K562 (cell line): ENCODE measurements at regions not wholly inside any gene's neighbourhood (a gene's known extent, or its start where the extent isn't known, plus 50 kb on each side); places are given as distances from the start of the nearest gene placed in this dataset.

Experiments used
- ATAC-seq: fragments of 200-7000 bp; cut with Tn5 transposase; 3 replicates; pipeline ENCODE4 v1.9.1; 2020; ENCODE audit warnings: moderate library complexity
- BruUV-seq: library from RNA; stranded (reverse); fragments of 400-500 nt; replicated peaks from 2 replicates; lab custom pipeline; 2021; lab: Mats Ljungman, UMichigan
- CTCF ChIA-PET: fragments of 300-600 bp; formaldehyde crosslinking; extraction: SDS; loops from one replicate; lab custom pipeline; 2021; ENCODE audit warnings: low intra/inter-chr PET ratio; lab: Yijun Ruan, JAX
- POLR2A ChIA-PET: fragments of 300-600, 350-650 bp; sonication (Branson Sonifier 250); formaldehyde crosslinking; extraction: SDS; loops from one replicate; lab custom pipeline; 2021; ENCODE audit warnings: antibody characterized with exemption, inconsistent platforms; lab: Yijun Ruan, JAX
- DNase-seq, 4 experiments: peaks; one replicate each; pipeline versions ENCODE4 v3.0.0 to v3.0.0-alpha.2; 2011 to 2018; ENCODE audit warnings: low spot score in 3 of 4, mixed read lengths in 3 of 4; ENCODE audit errors: extremely low read depth in 1 of 4
- FAIRE-seq: peaks from 2 replicates; lab custom pipeline; 2011; peaks lifted over from hg19 to GRCh38; lab: Jason Lieb, UNC
- H2AFZ ChIP-seq: 2 replicates; pipeline ENCODE4 v1.6.0; 2011; ENCODE audit warnings: low read depth, low read length, control low read depth, inconsistent platforms
- H3K27ac ChIP-seq: fragments of 200-600 bp; 3 replicates; pipeline ENCODE4 v1.8.0; 2011; ENCODE audit warnings: low read depth, mild to moderate bottlenecking, control low read depth, inconsistent platforms, low read length, moderate library complexity, mixed read lengths; ENCODE audit errors: extremely low read depth
- H3K27me3 ChIP-seq, 2 experiments: fragments of 300-600 bp in 1 of 2; 2 replicates in 1 of 2; 3 replicates in 1 of 2; pipeline versions ENCODE4 v1.6.0 to v1.8.0; 2011; ENCODE audit warnings: inconsistent platforms in 2 of 2, low read length in 2 of 2, mild to moderate bottlenecking in 1 of 2, mixed read lengths in 1 of 2, moderate library complexity in 1 of 2; ENCODE audit not compliant: control insufficient read depth in 2 of 2, insufficient read depth in 2 of 2
- H3K36me3 ChIP-seq: fragments of 300-600 bp; 3 replicates; pipeline ENCODE4 v1.8.0; 2011; ENCODE audit warnings: mild to moderate bottlenecking, low read length, inconsistent platforms; ENCODE audit not compliant: control insufficient read depth, insufficient read depth
- H3K4me1 ChIP-seq, 2 experiments: fragments of 200-600 bp in 1 of 2; replicated peaks in 1 of 2; 2 replicates in 1 of 2; 3 replicates in 1 of 2; pipeline versions ENCODE4 v1.5.1 to v1.8.0; 2011; ENCODE audit warnings: inconsistent platforms in 2 of 2, low read length in 2 of 2, mild to moderate bottlenecking in 1 of 2, mixed read lengths in 1 of 2, moderate library complexity in 1 of 2; ENCODE audit not compliant: control insufficient read depth in 2 of 2, insufficient read depth in 2 of 2
- H3K4me2 ChIP-seq: 2 replicates; pipeline ENCODE4 v1.6.1; 2011; ENCODE audit warnings: low read length, control low read depth, inconsistent platforms, mixed read lengths; ENCODE audit not compliant: insufficient read depth
- H3K4me3 ChIP-seq: fragments of 200-600 bp; sonication (generic), shearing (Covaris generic); 2 replicates; pipeline ENCODE4 v1.5.1; 2016; ENCODE audit warnings: control low read depth, inconsistent platforms
- H3K79me2 ChIP-seq: fragments of 200-600 bp; 3 replicates; pipeline ENCODE4 v1.8.0; 2011; ENCODE audit warnings: low read length, inconsistent platforms; ENCODE audit not compliant: control insufficient read depth, insufficient read depth
- H3K9ac ChIP-seq, 2 experiments: 2 replicates each; pipeline versions ENCODE4 v1.6.0 to v1.6.1; 2011; ENCODE audit warnings: low read depth in 2 of 2, low read length in 2 of 2, control low read depth in 1 of 2, inconsistent platforms in 1 of 2, mild to moderate bottlenecking in 1 of 2, mixed read lengths in 1 of 2; ENCODE audit not compliant: insufficient read depth in 1 of 2
- H3K9me1 ChIP-seq: one replicate; pipeline ENCODE4 v1.6.0; 2011; ENCODE audit warnings: inconsistent platforms, mild to moderate bottlenecking, low read length, moderate library complexity; ENCODE audit not compliant: control insufficient read depth, insufficient read depth
- H3K9me3 ChIP-seq: replicated peaks from 2 replicates; pipeline ENCODE4 v1.5.1; 2011; ENCODE audit warnings: low read depth, low read length, inconsistent platforms; ENCODE audit not compliant: control insufficient read depth, insufficient read depth
- H4K20me1 ChIP-seq: replicated peaks from 2 replicates; pipeline ENCODE4 v1.6.1; 2011; ENCODE audit warnings: low read length, inconsistent platforms, mixed read lengths; ENCODE audit not compliant: control insufficient read depth, insufficient read depth
- ARNT ChIP-seq, 2 experiments: fragments of 450-650 bp; IDR thresholded peaks; 2 replicates each; pipeline ENCODE4 v1.6.1; 2016; ENCODE audit warnings: mild to moderate bottlenecking in 1 of 2
- EGR1 ChIP-seq: fragments of 450-650 bp; conservative IDR thresholded peaks from 2 replicates; pipeline ENCODE4 v1.6.1; 2017; ENCODE audit warnings: mild to moderate bottlenecking
- ELF2 ChIP-seq: fragments of 250-450 bp; sonication (Bioruptor Pico); IDR thresholded peaks from 2 replicates; pipeline ENCODE4 v1.5.0; 2021; ENCODE audit warnings: mild to moderate bottlenecking
- GTF2E2 ChIP-seq: fragments of 200-800 bp; sonication (Bioruptor generic); IDR thresholded peaks from 2 replicates; pipeline ENCODE4 v1.6.1; 2016; ENCODE audit warnings: missing genetic modification characterization, missing compliant biosample characterization
- HDGF ChIP-seq: fragments of 450-650 bp; IDR thresholded peaks from 2 replicates; pipeline ENCODE4 v1.6.1; 2016
- NUFIP1 ChIP-seq: fragments of 450-650 bp; IDR thresholded peaks from 2 replicates; pipeline ENCODE4 v1.6.1; 2018; ENCODE audit not compliant: partially characterized antibody
- PHTF2 ChIP-seq: fragments of 250-450 bp; sonication (Bioruptor Pico); IDR thresholded peaks from 2 replicates; pipeline ENCODE4 v1.5.0; 2021; ENCODE audit warnings: mild to moderate bottlenecking
- RBM15 ChIP-seq: fragments of 200-400 bp; formaldehyde crosslinking; IDR thresholded peaks from 2 replicates; pipeline ENCODE4 v1.6.1; 2018; ENCODE audit warnings: mild to moderate bottlenecking, low read length, moderate library complexity; ENCODE audit not compliant: insufficient read depth
- SAP30 ChIP-seq: fragments of 200-600 bp; sonication (generic); IDR thresholded peaks from 2 replicates; pipeline ENCODE4 v1.6.1; 2012; ENCODE audit warnings: borderline replicate concordance, low read depth, mild to moderate bottlenecking, moderate library complexity, low read length, control low read depth, inconsistent platforms; ENCODE audit not compliant: insufficient read depth, poor library complexity, severe bottlenecking
- SRSF7 ChIP-seq: fragments of 200-400 bp; formaldehyde crosslinking; optimal IDR thresholded peaks from 2 replicates; pipeline ENCODE3; 2017; ENCODE audit warnings: mild to moderate bottlenecking, low read depth, low read length
- TBL1XR1 ChIP-seq, 2 experiments: IDR thresholded peaks; 2 replicates each; pipeline ENCODE4 v1.6.1; 2012; ENCODE audit warnings: improper control_type of control experiment in 2 of 2, low read length in 2 of 2, mild to moderate bottlenecking in 1 of 2
- ZFP30 ChIP-seq: fragments of 250-450 bp; sonication (Bioruptor Pico); IDR thresholded peaks from 2 replicates; pipeline ENCODE4 v1.8.0; 2022; ENCODE audit warnings: moderate library complexity, mild to moderate bottlenecking, inconsistent platforms, borderline replicate concordance
- ZNF121 ChIP-seq: sonication (generic); formaldehyde crosslinking; conservative IDR thresholded peaks from 2 replicates; pipeline ENCODE4 v1.8.0; 2022; ENCODE audit warnings: missing genetic modification reagents
- ZNF175 ChIP-seq: fragments of 200-800 bp; sonication (Bioruptor generic); IDR thresholded peaks from 2 replicates; pipeline ENCODE4 v1.6.1; 2016; ENCODE audit warnings: low read depth, mild to moderate bottlenecking, missing genetic modification characterization, missing compliant biosample characterization
- ZNF23 ChIP-seq: fragments of 250-450 bp; sonication (Bioruptor Pico); IDR thresholded peaks from 2 replicates; pipeline ENCODE4 v1.4.0; 2020; ENCODE audit warnings: mild to moderate bottlenecking
- ZNF780A ChIP-seq: fragments of 250-450 bp; sonication (Bioruptor Pico); IDR thresholded peaks from 2 replicates; pipeline ENCODE4 v1.5.0; 2021; ENCODE audit warnings: mild to moderate bottlenecking
- WGBS: fragments of 100-300 bp; shearing (Covaris generic); methylation state at CpG from one replicate; pipeline ENCODE4 v1.1.6; 2016; ENCODE audit warnings: low coverage, mixed read lengths; ENCODE audit not compliant: insufficient coverage; ENCODE audit errors: missing lambda C conversion rate; 5-methylcytosine and 5-hydroxymethylcytosine counted together
- in situ Hi-C: fragments of 300-500 bp; cut with MboI; formaldehyde crosslinking; loops from 4 replicates; pipeline ENCODE4 v1.15.0; 2018; ENCODE audit warnings: inconsistent platforms, mixed read lengths
- intact Hi-C: fragments of 100-400 bp; cut with micrococcal nuclease; formaldehyde crosslinking; loops from 2 replicates; pipeline ENCODE4 v1.14.2; 2022
- TF ChIP-seq, protein P1 (sequence below), 2 experiments: fragments of 450-650 bp; IDR thresholded peaks; 2 replicates each; pipeline ENCODE4 v1.6.1; 2016; ENCODE audit warnings: mild to moderate bottlenecking in 2 of 2, borderline replicate concordance in 1 of 2, low read depth in 1 of 2, moderate library complexity in 1 of 2

DNA sequence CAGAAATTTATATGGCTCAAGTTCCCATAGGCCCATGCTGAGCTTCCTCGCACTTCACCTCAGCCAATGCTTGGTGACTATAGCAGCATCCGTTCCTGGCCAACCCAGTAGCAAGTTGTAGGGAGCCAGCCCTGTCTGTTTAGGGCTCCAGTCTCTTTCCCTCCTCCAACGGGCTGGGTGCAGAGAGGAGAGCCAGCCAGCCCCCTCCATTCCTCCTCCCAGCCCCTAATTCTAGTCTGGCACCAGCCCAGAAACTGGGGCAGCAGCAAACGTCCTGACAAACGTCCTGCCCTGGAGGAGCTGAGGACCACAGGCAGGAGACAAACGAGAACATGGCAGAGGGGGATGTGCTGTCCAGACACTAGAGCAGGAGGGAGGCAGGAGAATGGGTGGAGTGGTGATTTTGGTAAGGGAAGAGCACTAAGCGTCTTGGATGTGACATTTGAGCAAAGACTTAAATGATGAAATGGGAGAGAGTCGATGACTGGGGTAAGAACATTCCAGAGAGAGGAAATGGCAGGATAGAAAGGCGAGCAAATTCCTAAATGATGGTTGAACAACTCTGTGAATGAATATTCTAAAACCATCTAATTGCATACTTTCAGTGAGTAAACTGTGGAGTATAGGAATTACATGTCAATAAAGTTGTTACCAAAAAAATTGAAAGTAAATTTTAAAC is 222.5 kb upstream of the DAPK1 start:
- BruUV-seq, result no TSS peak
- no peak overlapping the region for H3K4me2 ChIP-seq
- H3K9me3 ChIP-seq, result no peaks in the 10 kb centered on the region
- no peak overlapping the region for H3K4me3 ChIP-seq
- H3K4me1 ChIP-seq, result no peaks in the 10 kb centered on the region
- H3K27me3 ChIP-seq, result peaks cover 0 to 14% of the 10 kb centered on the region in 2 experiments; a peak in 2 of 5 replicates
- H3K36me3 ChIP-seq, result no peaks in the 10 kb centered on the region
- FAIRE-seq (no peak), ATAC-seq (no peak)
- CTCF ChIA-PET, result no interaction called here
- H2AFZ ChIP-seq, result no peak overlapping the region
- in situ Hi-C loops (no loop called here), intact Hi-C loops (no loop called here)
- 2% methylated on average over 5 of the region's 9 CpGs for WGBS
- no peak for TF ChIP-seq ZNF121
- no peak for TF ChIP-seq SAP30
- TF ChIP-seq, protein P1, sequence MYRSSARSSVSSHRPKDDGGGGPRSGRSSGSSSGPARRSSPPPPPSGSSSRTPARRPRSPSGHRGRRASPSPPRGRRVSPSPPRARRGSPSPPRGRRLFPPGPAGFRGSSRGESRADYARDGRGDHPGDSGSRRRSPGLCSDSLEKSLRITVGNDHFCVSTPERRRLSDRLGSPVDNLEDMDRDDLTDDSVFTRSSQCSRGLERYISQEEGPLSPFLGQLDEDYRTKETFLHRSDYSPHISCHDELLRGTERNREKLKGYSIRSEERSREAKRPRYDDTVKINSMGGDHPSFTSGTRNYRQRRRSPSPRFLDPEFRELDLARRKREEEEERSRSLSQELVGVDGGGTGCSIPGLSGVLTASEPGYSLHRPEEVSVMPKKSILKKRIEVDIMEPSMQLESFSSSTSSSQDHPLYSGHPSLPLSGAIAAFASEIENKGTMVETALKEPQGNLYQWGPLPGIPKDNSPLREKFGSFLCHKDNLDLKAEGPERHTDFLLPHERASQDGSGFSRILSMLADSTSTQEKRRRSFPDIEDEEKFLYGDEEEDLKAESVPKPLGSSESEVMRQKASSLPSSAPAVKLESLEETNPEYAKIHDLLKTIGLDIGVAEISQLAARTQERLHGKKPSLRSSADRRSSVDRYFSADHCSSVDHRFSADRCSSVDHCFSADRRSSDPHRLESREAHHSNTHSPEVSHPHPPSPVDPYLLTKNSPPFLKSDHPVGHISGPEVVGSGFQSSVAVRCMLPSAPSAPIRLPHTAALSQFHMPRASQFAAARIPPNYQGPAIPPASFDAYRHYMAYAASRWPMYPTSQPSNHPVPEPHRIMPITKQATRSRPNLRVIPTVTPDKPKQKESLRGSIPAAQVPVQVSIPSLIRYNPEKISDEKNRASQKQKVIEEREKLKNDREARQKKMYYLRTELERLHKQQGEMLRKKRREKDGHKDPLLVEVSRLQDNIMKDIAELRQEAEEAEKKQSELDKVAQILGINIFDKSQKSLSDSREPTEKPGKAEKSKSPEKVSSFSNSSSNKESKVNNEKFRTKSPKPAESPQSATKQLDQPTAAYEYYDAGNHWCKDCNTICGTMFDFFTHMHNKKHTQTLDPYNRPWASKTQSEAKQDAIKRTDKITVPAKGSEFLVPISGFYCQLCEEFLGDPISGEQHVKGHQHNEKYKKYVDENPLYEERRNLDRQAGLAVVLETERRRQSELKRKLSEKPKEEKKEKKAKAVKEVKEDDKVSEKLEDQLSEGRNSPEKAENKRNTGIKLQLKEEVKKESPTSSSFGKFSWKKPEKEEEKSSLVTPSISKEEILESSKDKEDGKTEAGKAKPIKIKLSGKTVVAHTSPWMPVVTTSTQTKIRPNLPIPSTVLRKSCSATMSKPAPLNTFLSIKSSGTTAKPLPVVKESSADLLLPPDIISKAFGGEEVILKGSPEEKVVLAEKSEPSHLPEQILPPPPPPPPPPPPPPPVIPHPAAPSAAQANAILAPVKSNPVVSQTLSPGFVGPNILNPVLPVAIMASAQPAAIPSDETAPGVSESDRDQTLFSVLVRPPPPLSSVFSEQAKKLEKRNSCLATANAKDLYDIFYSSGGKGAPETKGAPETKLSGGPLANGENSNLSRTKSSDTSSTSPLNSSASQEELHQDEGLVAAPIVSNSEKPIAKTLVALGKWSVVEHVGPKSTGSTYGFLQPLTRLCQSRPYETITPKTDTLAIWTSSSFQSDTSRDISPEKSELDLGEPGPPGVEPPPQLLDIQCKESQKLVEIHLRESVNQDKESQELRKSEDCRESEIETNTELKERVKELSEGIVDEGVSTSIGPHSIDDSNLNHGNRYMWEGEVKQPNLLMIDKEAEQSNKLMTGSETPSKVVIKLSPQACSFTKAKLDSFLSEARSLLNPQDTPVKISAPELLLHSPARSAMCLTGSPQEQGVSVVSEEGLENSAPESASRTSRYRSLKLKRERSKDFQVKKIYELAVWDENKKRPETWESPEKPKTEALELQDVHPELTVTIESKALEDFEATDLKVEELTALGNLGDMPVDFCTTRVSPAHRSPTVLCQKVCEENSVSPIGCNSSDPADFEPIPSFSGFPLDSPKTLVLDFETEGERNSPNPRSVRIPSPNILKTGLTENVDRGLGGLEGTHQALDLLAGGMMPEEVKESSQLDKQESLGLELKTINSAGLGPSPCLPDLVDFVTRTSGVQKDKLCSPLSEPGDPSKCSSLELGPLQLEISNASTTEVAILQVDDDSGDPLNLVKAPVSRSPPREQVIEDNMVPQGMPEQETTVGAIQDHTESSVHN (IDR thresholded peaks at IDR 0.05; ENCODE audit: borderline replicate concordance in 1 of 2, low read depth in 1 of 2), result no peak
- no peak for TF ChIP-seq ZFP30 (CRISPR knock-in tag)
- TF ChIP-seq EGR1, result no peak
- no peak for TF ChIP-seq NUFIP1
- TF ChIP-seq GTF2E2 (tag), result no peak
- no peak for TF ChIP-seq ZNF23
- no peak for TF ChIP-seq ZNF780A (CRISPR knock-in tag)
- TF ChIP-seq PHTF2, result no peak
- no peak for TF ChIP-seq ARNT (IDR thresholded peaks at IDR 0.05)
- TF ChIP-seq ZNF175 (CRISPR knock-in tag), result no peak
- no peak for TF ChIP-seq SRSF7
- no peak for TF ChIP-seq ELF2 (CRISPR knock-in tag)
- no peak for TF ChIP-seq RBM15
- no peak for TF ChIP-seq HDGF
- TF ChIP-seq TBL1XR1 (IDR thresholded peaks at IDR 0.05; ENCODE audit: low read length in 2 of 2), result no peak
- TF ChIP-seq, all 486 proteins: peak for 0
- H4K20me1 ChIP-seq, result no peaks in the 10 kb centered on the region
- no peak overlapping the region for H3K27ac ChIP-seq
- POLR2A ChIA-PET, result no interaction called here
- no peaks in the 10 kb centered on the region for H3K79me2 ChIP-seq
- DNase-seq, result no peak
- no peak overlapping the region for H3K9ac ChIP-seq
- no peaks in the 10 kb centered on the region for H3K9me1 ChIP-seq
